DMS153 treated with DMSO at 0.1 percent for 48 hours (cell line): ENCODE measurements at regions not wholly inside any gene's neighbourhood (a gene's known extent, or its start where the extent isn't known, plus 50 kb on each side); places are given as distances from the start of the nearest gene placed in this dataset.
"Not testable (repeated sequence)": the region's sequence is repeated elsewhere in the genome, so short reads cannot be mapped to it uniquely, and the experiment has no call there.

Experiments used
- DNase-seq: peaks from one replicate; lab custom pipeline; 2025; ENCODE audit not compliant: unreplicated experiment; lab: John Stamatoyannopoulos, UW

DNA sequence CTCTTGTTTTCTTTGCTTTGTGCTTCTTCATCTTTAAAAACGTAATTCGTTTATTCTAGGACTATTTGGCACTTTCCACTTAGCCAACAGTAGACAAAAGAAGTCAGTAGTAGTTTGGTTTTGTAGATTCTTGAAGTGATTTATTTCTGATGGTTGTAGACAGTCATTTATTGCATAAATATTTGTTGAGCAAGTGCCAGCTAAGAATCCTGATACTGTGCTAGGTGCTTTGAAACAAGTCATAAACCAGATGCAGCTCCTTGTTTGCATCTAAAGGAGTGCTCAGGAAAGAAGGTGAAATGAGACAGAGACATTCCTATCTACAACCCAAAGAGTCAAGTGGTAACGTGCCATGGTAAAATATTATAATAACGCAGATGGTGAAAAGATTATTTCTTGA is 469.1 kb downstream of the GJA1 start:
- no peak for DNase-seq

DNA sequence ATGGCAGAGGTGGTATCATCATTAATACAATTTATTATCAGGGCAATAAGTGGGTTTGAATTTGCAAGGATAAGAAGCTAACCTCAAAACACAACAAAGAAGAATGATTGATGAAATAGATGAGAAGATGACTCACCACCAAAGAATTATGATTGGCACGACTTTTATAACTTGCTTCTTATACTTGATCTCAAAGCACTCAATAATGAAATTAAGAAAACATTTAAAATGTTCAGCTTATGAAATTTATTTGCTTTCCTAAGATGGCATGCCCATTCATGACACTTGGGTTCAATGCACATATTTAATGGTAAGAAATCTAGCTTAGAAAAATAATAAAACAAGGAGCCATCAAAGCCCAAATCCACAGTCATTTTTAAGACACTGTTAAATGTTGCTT is 477.5 kb downstream of the GJA1 start:
- no peak for DNase-seq

DNA sequence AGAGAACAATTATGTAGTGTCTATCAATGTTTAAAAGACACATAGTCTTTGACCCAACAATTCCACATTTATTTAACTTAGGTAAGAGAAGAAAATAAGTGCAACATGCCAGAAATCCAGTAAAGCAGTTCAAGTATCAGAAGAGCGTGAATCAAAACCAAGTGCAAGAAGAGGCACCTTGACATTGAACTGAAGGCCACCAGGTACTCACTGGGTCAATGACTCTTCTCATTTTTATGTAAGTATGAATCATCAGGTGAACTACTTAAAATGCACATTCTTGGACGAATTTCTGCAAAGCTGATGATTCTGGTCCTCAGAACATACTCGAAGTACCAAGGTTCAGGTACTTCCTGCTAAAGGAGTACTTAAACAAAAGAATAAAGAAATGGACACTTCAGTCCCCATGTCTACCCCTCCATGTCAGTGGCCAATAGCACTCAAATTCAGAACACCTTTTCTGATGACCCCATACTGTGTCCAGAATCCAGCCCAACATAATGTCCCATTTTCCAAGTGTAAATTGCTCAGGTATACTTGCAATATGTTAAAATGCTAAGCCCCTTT is 481.9 kb downstream of the GJA1 start:
- DNase-seq = no peak

DNA sequence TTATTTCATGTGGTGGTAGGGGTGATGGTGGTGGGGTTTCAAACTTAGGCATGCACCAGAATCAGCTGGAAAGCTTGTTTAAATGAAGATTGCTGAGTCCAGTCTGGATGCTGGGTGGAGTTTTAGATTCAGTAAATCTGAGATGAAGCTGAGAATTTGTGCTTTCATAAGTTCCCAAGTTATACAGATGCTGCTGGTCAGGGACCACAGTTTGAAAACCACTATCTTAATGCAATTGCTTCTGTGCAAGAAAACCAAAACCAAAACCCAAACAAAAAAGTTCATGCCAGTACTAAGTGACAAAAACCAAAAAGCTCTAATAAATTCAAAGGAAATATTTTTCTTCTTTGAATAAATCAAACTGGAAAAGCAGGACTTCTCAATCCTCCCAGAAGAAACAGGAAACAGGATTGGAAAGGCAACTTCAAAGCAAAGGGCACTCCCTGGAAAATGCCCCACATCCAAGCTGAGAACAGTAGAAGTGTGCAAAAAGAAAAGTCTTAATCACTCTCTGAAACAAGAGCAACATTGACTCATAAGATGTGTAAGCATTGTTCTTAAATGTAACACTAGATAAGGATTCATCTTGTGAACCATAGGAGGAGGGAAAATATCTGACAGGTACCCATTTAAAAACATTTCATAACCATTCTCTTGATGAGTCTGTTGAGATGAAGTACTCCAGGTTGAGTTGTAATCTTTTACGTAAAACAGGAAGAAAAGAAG is 481.5 kb upstream of the HSF2 start:
- DNase-seq = no peak

DNA sequence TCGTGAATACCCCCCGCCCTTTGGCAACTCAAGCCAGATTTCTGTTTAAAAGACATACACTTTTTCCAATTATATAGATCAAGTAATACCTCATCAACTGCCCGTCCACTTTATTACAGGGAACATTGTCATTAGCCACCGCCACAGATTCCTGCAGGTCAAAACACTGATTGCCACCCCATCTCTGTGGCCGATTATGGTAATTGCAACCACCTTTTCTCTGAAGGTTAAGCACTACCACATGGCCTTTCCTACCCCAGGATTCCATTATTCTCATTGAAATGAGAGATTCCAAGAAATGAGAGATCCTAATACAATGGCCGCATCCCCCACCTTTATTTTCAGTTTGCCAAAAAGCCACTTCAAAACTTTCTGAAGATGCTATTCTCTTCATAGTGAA is 478.8 kb upstream of the HSF2 start:
- no peak for DNase-seq

DNA sequence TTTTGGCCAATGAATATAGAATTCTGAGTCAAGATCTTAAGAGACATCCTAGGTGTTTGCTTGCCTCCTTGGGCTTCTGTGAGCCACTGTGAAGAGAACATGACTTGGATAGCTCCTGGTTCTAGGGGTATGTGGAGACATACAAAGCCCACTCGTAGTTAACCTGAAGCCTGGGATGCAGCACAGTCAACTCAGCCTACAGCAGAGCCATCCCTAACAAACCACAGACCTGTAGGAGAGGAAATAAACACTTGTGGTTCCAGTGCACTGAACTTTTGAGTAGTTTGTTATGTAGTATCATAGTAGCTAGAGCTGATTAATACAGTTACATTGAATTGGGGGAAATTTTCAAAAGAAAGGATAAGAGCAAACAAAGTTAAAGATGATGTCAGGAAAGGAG is 474.4 kb upstream of the HSF2 start:
- DNase-seq = no peak

DNA sequence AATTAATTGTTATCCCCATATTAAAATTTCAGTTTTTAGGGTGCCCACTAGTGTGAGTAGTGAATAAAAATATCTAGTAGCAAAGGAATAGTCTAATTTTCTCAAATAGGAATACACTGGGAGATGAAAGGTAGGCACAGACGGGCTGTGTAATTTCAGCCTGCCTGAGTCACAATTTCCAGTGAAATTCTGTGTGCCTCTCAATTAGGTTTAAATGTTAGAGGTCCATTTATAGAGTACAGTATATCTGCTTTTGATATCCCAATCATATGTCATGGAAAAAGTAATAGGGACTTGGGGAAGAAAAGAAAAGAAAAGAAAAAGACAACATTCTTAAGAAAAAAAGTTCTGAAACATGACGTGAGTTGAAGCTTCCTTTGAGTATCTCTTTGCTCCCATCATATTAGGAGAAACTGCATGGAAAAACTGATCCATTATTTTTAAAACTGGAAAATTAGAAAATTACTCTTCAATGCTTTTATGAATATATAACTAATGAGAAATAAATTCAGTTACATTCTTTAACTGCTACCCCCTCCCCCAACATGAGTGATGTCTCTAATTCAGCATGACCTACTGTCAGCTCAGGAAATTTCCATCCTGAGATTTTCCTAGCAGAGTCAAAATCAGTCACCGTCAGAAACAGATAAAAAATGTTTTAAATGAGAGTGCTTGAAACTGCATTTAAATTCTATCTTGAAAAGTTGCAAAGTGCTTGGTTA is 473.8 kb upstream of the HSF2 start:
- no peak for DNase-seq

DNA sequence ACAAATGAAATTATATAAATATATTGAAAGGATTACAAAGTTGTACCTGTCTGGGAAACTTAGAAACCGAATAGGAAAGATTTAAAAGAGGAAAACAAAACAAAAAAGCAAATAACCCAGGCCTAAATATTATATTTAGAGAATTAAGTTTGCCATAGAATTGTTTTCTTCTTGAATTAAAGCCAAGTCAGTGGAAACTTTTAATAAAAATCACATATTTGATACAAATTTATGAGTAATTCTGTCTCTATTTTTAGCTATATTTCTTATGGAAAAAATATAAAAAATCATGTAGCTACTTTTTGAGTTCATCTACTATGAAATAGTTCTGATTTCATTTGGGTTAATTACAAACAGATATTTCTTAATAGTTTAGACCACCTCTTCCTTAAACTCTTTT is 470.2 kb upstream of the HSF2 start:
- DNase-seq = no peak

DNA sequence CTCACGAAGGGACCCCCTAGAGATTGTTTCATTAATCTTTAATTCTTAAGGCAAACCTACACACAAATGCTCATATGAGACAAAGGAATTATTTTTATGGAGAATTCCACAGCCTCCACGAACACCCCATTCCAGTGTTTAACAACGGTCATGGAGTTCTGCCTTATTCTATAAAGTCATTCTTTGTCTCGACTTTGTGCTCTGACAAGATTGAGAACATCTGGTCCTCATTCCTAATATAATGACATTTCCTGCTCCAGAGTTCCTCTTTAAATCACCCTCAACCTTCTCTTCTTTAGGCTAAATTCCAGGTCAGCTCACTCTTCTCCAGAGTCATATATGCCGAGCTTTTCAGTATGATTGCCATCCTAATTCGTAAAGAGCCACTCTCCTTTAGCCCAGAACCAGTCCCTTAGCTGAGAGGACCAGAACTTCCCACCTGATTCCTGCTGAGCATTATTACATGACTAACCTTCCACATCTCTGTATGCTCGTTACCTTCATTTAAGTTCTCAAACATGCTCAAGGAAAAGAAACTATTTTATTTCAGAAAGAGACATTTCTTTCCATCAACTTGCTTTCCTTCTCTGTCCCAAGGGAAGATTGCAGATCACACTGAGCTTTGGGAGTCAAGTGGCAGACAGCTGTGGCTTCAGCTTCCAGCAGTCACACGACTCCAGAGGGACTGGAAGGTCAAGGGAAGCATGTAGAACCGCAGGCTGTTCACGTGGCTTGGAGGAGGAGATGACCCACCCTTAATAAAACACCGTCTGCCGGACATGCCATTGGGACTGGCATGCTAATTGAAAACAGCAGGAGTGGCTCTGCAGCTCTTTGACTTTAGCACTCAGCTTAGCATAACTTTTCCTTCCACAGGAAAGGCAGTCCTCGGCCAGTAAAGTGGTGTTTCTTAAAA is 467.1 kb upstream of the HSF2 start:
- no peak for DNase-seq

DNA sequence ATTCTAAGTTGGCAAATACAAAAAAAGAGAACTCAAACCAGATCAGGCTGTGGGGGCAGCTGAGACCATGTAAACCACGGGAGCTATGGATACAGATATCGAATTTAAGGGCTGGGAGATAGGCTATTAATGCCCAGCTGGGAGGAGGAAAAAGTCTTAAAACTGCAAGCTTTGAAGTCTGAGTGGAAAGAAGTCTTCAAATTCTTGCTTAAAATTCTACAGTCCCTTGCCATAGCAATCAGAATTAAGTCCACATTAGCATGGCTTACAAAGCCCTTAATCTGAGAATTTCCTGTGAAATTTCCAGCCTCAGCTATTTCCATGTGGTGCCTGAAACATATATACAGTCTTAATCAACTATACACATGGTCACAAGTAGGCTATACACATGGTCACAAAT is 465.0 kb upstream of the HSF2 start:
- no peak for DNase-seq

DNA sequence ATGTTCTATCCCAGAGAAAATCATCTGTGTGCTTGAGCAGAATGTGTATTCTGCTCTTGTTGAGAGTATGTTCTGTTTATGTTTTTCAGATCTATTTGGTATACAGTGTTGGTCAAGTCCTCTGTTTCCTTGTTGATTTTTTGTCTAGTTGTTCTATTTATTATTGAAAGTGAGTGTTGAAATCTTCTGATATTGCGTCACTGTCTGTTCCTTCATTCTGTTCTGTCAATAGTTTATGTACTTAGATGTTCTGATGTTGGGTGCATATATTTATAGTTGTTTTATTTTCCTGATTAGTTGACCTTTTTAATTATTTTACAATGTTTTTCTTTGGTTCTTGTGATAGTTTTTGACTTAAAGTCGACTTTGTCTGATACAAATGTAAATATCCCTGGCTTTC is 458.7 kb upstream of the HSF2 start:
- no peak for DNase-seq

DNA sequence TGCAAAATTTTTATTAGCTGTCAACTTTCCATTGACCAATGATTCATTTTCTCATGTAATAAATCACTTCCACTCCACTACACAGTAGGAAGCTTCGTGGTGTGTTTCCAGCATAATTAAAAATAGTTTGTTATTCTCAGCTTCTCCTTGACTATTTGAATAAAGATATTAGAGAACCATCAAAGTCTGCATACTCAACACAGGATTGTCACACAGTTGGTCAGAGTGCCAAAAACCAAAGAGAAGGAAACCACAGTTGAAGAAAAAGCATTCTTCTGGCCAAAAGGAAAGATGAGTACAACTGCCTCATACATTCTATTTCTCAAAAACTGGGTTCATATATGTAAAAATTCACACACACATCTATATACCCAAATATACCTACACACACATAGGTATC is 455.1 kb upstream of the HSF2 start:
- DNase-seq = no peak

DNA sequence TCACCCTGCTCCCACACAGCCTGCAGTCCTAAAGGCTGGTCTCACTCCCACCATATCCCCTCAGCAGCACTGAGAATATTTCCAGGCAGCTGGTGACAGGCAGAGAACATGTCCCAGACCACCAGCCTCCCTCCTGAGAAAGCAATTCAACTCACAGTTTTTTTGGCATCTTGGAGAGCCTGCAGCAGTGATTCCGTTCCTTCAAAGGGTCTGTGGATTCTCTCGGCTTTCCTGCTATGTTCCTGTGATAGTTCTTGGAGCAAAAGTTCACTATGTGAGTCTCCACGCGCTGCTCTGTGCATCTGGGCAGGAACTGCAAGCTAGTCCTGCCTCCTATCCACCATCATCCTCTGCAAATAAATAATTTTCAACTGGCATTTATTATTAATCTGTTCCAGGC is 448.3 kb upstream of the HSF2 start:
- DNase-seq = no peak

DNA sequence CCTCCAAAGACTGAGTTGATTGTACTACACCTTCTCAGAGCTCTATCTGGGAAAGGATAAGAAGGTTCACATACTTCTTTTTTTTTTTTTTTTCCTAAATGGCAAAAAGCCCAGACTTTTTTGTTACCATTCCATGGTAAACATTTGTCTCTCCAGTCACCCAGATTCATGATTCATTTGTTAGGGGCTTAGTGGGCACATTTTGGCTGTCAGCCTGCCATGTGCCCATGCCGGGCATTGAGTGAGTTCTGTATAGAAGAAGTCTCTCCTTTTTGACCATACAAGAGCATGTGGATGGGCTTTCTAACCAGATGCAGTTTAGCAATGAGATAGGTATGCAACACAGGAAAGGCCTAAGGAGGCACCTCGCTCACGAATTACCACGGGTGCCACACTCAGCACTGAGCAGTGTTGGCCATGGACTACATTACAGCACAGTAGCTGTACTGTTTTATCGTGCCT is 447.5 kb upstream of the HSF2 start:
- DNase-seq = no peak

DNA sequence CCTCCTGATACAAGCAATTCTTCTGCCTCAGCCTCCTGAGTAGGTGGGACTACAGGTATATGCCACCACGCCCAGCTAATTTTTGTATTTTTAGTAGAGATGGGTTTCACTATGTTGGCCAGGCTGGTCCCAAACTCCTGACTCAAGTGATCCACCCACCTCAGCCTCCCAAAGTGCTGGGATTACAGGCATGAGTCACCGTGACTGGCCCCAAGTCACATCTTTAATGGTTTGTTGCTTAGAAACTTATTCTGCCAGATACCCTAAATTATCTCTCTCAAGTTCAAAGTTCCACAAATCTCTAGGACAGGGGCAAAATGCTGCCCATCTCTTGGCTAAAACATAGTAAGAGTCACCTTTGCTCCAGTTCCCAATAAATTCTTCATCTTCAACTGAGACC is 444.1 kb upstream of the HSF2 start:
- DNase-seq = not testable (repeated sequence)

DNA sequence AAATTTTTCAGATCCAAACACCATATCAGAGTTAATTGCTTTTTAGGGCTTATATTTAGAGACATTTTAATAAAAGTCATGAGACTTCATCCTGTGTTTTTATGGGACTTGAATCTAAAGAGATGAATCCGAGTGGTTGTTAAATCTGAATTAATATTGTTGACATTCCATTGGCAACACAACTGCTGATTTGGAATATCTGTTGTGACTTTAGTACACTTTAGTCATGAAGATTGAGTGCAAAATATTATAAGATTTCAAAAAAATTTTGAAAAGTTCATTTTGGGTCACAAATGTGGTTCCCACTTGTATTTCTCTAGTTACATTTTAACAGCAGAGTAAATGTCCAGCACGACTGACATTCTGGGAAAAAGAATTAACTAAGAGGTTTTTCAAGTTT is 442.7 kb upstream of the HSF2 start:
- DNase-seq = no peak

DNA sequence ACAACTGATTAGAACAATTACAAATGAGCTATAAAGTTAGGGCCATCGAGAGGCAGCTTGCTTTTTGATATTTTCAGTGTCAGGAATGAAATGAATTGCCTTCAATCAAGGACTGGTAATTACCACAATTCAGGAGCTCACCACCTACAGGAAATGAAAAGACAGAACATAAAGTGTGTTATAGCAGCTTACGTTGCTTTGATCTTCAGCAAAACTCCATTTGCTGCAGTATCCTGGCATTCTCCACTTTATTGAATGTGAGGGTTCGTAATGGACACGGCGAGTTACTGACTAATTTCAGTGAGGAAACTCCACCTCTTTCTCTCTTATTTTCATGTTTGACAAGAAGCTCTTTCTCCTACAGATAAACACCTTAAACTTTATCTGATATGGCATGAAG is 440.0 kb upstream of the HSF2 start:
- DNase-seq = no peak

DNA sequence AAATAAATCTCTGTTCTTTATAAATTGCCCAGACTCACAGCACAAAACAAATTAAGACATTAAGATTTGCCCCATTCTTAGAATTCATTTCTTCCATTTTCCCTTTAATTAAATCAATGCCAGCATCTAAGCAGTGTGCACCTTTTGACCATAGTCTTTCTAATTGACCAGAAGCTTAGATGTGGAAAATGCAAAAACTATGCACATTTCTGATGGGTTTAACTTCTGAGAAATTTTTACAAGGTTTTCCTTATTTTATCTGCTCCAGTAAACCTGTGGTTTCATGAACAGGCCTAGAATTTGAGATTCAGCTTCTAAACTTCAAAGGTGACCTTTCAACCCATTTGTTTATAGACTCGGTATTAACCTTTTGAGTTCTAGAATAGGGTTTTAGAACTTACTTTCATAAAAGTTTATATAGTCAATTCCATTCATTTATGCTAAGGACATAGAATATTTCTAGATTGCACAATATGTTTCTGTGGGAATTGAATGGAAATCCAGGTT is 437.8 kb upstream of the HSF2 start:
- DNase-seq = no peak

DNA sequence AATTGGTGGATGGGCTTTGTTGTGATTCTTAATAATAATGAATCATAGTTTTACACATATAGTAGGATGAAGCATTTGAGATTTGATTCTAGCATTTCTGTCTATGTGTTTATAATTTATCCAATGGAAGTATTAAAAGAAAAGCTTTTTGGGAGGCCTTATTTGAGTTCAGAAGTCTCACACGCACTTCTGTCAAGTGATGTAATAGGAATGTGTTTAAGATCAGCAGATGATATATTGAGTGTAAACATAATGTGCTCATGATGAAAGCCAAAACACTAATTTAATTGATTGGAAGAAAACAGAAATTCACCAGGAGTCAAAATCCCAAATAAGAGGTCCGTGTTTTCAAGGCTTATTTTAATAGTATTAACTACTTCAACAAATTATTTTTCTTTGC is 435.6 kb upstream of the HSF2 start:
- no peak for DNase-seq

DNA sequence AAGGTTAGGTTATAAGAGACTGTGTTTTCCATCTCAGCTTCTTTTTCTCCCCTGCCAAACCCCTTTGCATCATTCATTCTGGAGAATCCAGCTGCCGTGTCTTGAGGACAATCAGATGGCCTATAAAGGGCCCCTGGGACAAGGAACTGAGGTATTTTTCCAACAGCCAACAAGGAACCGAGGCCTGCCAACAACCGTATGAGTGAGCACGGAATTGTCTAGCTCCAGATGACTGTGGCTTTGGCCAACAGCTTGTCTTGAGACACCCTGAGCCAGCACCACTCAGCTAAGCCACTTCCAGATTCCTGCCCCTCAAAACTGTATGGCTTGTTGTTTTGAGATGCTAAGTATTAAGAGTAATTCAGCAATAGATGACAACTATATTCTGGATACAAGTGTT is 433.7 kb upstream of the HSF2 start:
- DNase-seq = no peak

DNA sequence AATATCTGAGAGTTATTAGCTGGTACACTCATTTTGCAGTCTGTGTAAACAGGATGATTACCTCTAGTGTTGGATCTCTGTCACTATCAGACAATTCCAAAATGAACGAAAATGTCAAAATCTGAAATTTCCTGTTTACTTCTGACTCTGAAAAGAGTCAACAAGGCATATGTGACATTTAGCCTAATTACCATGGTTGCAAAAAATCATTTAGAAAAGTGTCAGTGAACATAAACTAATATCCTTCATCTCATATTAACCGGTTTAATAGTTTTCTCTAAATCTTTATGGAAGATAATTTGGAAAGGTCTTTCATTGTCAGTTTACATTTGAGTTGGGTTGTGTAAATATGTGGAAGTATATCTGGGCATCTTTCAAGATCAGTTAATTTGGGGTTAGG is 431.8 kb upstream of the HSF2 start:
- no peak for DNase-seq
